ENCODE measurements at regions not wholly inside any gene's neighbourhood (a gene's known extent, or its start where the extent isn't known, plus 50 kb on each side); places are given as distances from the start of the nearest gene placed in this dataset.

GRCh38 chr10:111156754-111157153, 79.9 kb downstream of the ADRA2A start:
- TF ChIP-seq POLR2A (IDR thresholded peaks at IDR 0.05) (no peak), POLR2AphosphoS5 (IDR thresholded peaks at IDR 0.05) (no peak), CTCF (IDR thresholded peaks at IDR 0.05) (no peak), EP300 (IDR thresholded peaks at IDR 0.05) (no peak)

All from sigmoid colon (tissue), 4 donors.